SK-N-MC (cell line): ENCODE measurements at regions not wholly inside any gene's neighbourhood (a gene's known extent, or its start where the extent isn't known, plus 50 kb on each side); places are given as distances from the start of the nearest gene placed in this dataset.

Experiments used
- EZH2 ChIP-seq: fragments of 200-600 bp; sonication (generic); IDR thresholded peaks from one replicate; pipeline ENCODE4 v1.6.1; 2017; ENCODE audit warnings: antibody characterized with exemption
- FOXP2 ChIP-seq: optimal IDR thresholded peaks from 2 replicates; pipeline ENCODE3; 2011; ENCODE audit warnings: mild to moderate bottlenecking, moderate library complexity; ENCODE audit not compliant: insufficient read depth; ENCODE audit errors: extremely low read length, control extremely low read depth
- POLR2AphosphoS5 ChIP-seq: IDR thresholded peaks from 2 replicates; pipeline ENCODE4 v1.6.1; 2012; ENCODE audit warnings: mild to moderate bottlenecking, low read depth, low read length, borderline replicate concordance

- TF ChIP-seq EZH2 (no peak), POLR2AphosphoS5 (no peak), FOXP2 (no peak)
These were observed 159.4 kb upstream of the IFNG-AS1 start for GRCh38 chr12:67829896-67830295.
